ENCODE measurements at regions not wholly inside any gene's neighbourhood (a gene's known extent, or its start where the extent isn't known, plus 50 kb on each side); places are given as distances from the start of the nearest gene placed in this dataset.

- peak; percentile 11 for DNase-seq
Measured at GRCh38 chr5:103458497-103459040, 104.0 kb downstream of the NUDT12 start.

GRCh38 chr5:103456476-103456875 is 106.1 kb downstream of the NUDT12 start:
- no peak for DNase-seq

- no peak for DNase-seq
Measured at GRCh38 chr5:103455796-103456195, 106.8 kb downstream of the NUDT12 start.

- DNase-seq = no peak
Measured at GRCh38 chr5:103454770-103455169, 107.8 kb downstream of the NUDT12 start.

- DNase-seq = no peak
Measured at GRCh38 chr5:103452666-103453065, 109.9 kb downstream of the NUDT12 start.

GRCh38 chr5:103452089-103452488 is 110.5 kb downstream of the NUDT12 start:
- no peak for DNase-seq

GRCh38 chr5:103451261-103451660 is 111.3 kb downstream of the NUDT12 start:
- no peak for DNase-seq

- DNase-seq = no peak
Measured at GRCh38 chr5:103450333-103451061, 112.1 kb downstream of the NUDT12 start.

- no peak for DNase-seq
Measured at GRCh38 chr5:103446813-103447212, 115.8 kb downstream of the NUDT12 start.

- DNase-seq = no peak
Measured at GRCh38 chr5:103445426-103446035, 117.1 kb downstream of the NUDT12 start.

- peak; percentile 11 for DNase-seq
Measured at GRCh38 chr5:103444333-103445038, 118.1 kb downstream of the NUDT12 start.

GRCh38 chr5:103442750-103443149 is 119.8 kb downstream of the NUDT12 start:
- DNase-seq = no peak

- no peak for DNase-seq
Measured at GRCh38 chr5:103441523-103441922, 121.1 kb downstream of the NUDT12 start.

GRCh38 chr5:103439007-103439406 is 123.6 kb downstream of the NUDT12 start:
- DNase-seq = no peak

- DNase-seq = no peak
Measured at GRCh38 chr5:103436656-103437055, 125.9 kb downstream of the NUDT12 start.

GRCh38 chr5:103436112-103436511 is 126.5 kb downstream of the NUDT12 start:
- no peak for DNase-seq

GRCh38 chr5:103435136-103435889 is 127.3 kb downstream of the NUDT12 start:
- DNase-seq = no peak

GRCh38 chr5:103434057-103434456 is 128.5 kb downstream of the NUDT12 start:
- DNase-seq = no peak

GRCh38 chr5:103433211-103433610 is 129.4 kb downstream of the NUDT12 start:
- DNase-seq = no peak

GRCh38 chr5:103428923-103429322 is 133.7 kb downstream of the NUDT12 start:
- no peak for DNase-seq

GRCh38 chr5:103428411-103428871 is 134.1 kb downstream of the NUDT12 start:
- DNase-seq = no peak

- no peak for DNase-seq
Measured at GRCh38 chr5:103427326-103427725, 135.3 kb downstream of the NUDT12 start.
